HL-60 (cell line): ENCODE measurements at regions not wholly inside any gene's neighbourhood (a gene's known extent, or its start where the extent isn't known, plus 50 kb on each side); places are given as distances from the start of the nearest gene placed in this dataset.

Experiments used
- GABPA ChIP-seq: IDR thresholded peaks from 2 replicates; pipeline ENCODE4 v1.6.1; 2012; ENCODE audit warnings: low read depth
- POLR2AphosphoS5 ChIP-seq: IDR thresholded peaks from 2 replicates; pipeline ENCODE4 v1.6.1; 2012; ENCODE audit warnings: low read depth
- SPI1 ChIP-seq: IDR thresholded peaks from 2 replicates; pipeline ENCODE4 v1.6.1; 2012; ENCODE audit warnings: low read depth, mild to moderate bottlenecking, borderline replicate concordance
- TF ChIP-seq, protein P1 (sequence below): IDR thresholded peaks from one replicate; pipeline ENCODE4 v1.5.1; 2011; ENCODE audit warnings: low read length, control low read depth, inconsistent platforms; ENCODE audit not compliant: insufficient read depth
- TF ChIP-seq, protein P2 (sequence below): IDR thresholded peaks from 2 replicates; pipeline ENCODE4 v1.6.1; 2012; ENCODE audit warnings: low read depth; ENCODE audit not compliant: insufficient replicate concordance

DNA sequence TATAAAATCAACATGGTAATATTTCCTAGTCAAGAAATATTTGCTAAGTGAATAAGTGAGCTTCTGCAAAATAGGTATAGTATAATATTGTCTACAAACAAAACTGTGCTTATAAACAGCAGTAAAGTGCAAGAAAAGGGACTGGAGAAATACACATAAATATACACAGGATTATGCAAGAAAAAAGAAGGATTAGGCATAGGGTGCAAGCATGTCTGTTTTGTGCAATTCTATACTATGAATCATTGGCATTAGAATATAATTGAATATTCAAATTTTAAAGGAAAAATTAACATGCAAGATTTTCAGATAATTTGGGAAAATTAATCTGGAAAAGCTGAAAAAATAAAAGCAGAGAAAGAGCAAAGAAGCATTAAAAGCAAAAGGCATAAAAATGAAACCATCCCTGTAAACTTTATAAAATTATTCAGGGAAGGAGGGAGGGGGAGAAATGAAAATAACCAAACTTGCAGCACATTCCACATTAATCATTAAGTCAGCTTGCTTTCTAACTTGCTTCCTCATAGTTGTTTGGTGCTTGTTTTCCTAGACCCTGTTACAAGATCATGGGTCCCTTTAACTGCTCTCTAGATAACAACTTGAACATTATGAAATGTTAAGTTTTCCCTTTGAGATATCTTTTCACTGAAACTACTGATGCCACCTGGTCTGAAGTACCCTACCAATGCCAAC is 147.4 kb upstream of the STAC start:
- TF ChIP-seq, protein P1, sequence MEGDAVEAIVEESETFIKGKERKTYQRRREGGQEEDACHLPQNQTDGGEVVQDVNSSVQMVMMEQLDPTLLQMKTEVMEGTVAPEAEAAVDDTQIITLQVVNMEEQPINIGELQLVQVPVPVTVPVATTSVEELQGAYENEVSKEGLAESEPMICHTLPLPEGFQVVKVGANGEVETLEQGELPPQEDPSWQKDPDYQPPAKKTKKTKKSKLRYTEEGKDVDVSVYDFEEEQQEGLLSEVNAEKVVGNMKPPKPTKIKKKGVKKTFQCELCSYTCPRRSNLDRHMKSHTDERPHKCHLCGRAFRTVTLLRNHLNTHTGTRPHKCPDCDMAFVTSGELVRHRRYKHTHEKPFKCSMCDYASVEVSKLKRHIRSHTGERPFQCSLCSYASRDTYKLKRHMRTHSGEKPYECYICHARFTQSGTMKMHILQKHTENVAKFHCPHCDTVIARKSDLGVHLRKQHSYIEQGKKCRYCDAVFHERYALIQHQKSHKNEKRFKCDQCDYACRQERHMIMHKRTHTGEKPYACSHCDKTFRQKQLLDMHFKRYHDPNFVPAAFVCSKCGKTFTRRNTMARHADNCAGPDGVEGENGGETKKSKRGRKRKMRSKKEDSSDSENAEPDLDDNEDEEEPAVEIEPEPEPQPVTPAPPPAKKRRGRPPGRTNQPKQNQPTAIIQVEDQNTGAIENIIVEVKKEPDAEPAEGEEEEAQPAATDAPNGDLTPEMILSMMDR = no peak
- TF ChIP-seq POLR2AphosphoS5 (no peak), GABPA (no peak), SPI1 (no peak)
- TF ChIP-seq, protein P2, sequence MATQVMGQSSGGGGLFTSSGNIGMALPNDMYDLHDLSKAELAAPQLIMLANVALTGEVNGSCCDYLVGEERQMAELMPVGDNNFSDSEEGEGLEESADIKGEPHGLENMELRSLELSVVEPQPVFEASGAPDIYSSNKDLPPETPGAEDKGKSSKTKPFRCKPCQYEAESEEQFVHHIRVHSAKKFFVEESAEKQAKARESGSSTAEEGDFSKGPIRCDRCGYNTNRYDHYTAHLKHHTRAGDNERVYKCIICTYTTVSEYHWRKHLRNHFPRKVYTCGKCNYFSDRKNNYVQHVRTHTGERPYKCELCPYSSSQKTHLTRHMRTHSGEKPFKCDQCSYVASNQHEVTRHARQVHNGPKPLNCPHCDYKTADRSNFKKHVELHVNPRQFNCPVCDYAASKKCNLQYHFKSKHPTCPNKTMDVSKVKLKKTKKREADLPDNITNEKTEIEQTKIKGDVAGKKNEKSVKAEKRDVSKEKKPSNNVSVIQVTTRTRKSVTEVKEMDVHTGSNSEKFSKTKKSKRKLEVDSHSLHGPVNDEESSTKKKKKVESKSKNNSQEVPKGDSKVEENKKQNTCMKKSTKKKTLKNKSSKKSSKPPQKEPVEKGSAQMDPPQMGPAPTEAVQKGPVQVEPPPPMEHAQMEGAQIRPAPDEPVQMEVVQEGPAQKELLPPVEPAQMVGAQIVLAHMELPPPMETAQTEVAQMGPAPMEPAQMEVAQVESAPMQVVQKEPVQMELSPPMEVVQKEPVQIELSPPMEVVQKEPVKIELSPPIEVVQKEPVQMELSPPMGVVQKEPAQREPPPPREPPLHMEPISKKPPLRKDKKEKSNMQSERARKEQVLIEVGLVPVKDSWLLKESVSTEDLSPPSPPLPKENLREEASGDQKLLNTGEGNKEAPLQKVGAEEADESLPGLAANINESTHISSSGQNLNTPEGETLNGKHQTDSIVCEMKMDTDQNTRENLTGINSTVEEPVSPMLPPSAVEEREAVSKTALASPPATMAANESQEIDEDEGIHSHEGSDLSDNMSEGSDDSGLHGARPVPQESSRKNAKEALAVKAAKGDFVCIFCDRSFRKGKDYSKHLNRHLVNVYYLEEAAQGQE = no peak
